ENCODE measurements at regions not wholly inside any gene's neighbourhood (a gene's known extent, or its start where the extent isn't known, plus 50 kb on each side); places are given as distances from the start of the nearest gene placed in this dataset.

- Histone ChIP-seq H3K18ac (ENCODE audit: low read depth, low read length) (no peak overlapping the region), H3K4me1 (ENCODE audit: control insufficient read depth, insufficient read depth, low read length) (no peaks in the 10 kb centered on the region), H3K23ac (ENCODE audit: low read depth, low read length) (no peak overlapping the region), H2AK5ac (ENCODE audit: low read depth, low read length) (no peak overlapping the region), H3K56ac (ENCODE audit: extremely low read depth, insufficient read depth, low read length) (no peak overlapping the region), H2AFZ (replicated peaks; ENCODE audit: low read length, poor library complexity) (no peak overlapping the region), H2BK20ac (ENCODE audit: low read depth, low read length) (no peak overlapping the region), H3K9me1 (ENCODE audit: insufficient read depth, low read length) (no peaks in the 10 kb centered on the region), H2BK5ac (ENCODE audit: low read depth, low read length, poor library complexity, severe bottlenecking) (no peak overlapping the region), H3K4me3 (ENCODE audit: insufficient read depth, low read depth, low read length) (no peak overlapping the region), H3K79me1 (ENCODE audit: low read depth in 1 of 2, low read length in 2 of 2) (no peaks in the 10 kb centered on the region), H2BK15ac (ENCODE audit: low read depth, low read length) (no peak overlapping the region), H2BK120ac (ENCODE audit: low read depth, low read length) (no peak overlapping the region), H4K91ac (ENCODE audit: insufficient read depth, low read depth, low read length) (no peak overlapping the region), H4K8ac (ENCODE audit: low read depth in 2 of 2, low read length in 2 of 2) (no peak overlapping the region), H3K36me3 (ENCODE audit: control insufficient read depth, insufficient read depth, low read length) (no peaks in the 10 kb centered on the region), H3K9ac (ENCODE audit: low read depth, low read length) (no peak overlapping the region), H3K4ac (ENCODE audit: low read depth, low read length) (no peak overlapping the region), H3K27me3 (ENCODE audit: control insufficient read depth, insufficient read depth, low read length) (no peaks in the 10 kb centered on the region), H3K9me3 (ENCODE audit: control insufficient read depth, insufficient read depth, low read length) (no peaks in the 10 kb centered on the region; the same call in 1 of the 2 replicates), H3K14ac (replicated peaks; ENCODE audit: low read depth, low read length) (no peak overlapping the region), H4K20me1 (ENCODE audit: insufficient read depth, low read length) (no peaks in the 10 kb centered on the region), H2AK9ac (replicated peaks; ENCODE audit: low read depth, low read length, poor library complexity) (no peak overlapping the region), H4K5ac (ENCODE audit: low read depth, low read length) (no peak overlapping the region), H3K27ac (ENCODE audit: insufficient read depth, low read length) (no peak overlapping the region), H3K4me2 (ENCODE audit: low read depth, low read length) (no peak overlapping the region)
- WGBS, 2 experiments (ENCODE audit: extremely low coverage in 2 of 2, insufficient read length in 1 of 2) = 54% methylated on average over 3 of the region's 6 CpGs; no CpG with 5 or more reads in 1 of the 2 experiments
- no TSS peak for BruUV-seq (replicated peaks)
- DNase-seq (no peak), ATAC-seq (ENCODE audit: low read depth) (no peak)
- dilution Hi-C loops (cut with HindIII; ENCODE audit: low sequenced_read_pairs, unreplicated experiment) = no loop called here
- CTCF ChIA-PET = no interaction called here
- in situ Hi-C loops (cut with MboI; ENCODE audit: low sequenced_read_pairs) = no loop called here
- intact Hi-C loops (cut with micrococcal nuclease) = loop anchor here (10.0 kb wide), 2 partner anchors 770 to 1500 kb away; no protein-coding TSS in a partner anchor
- no peak for TF ChIP-seq CTCF (conservative IDR thresholded peaks at IDR 0.05; ENCODE audit: low read depth, low read length)
- TF ChIP-seq FOS (IDR thresholded peaks at IDR 0.05; ENCODE audit: low read depth, low read length) = no peak
- TF ChIP-seq CEBPB (IDR thresholded peaks at IDR 0.05; ENCODE audit: low read depth, low read length) = no peak
- no peak for TF ChIP-seq BHLHE40 (IDR thresholded peaks at IDR 0.05; ENCODE audit: low read depth, low read length)
- TF ChIP-seq ELK1 (IDR thresholded peaks at IDR 0.05; ENCODE audit: borderline replicate concordance, low read depth, low read length) = no peak
- no peak for TF ChIP-seq MAZ (IDR thresholded peaks at IDR 0.05; ENCODE audit: borderline replicate concordance, low read depth, low read length)
- TF ChIP-seq RFX5 (IDR thresholded peaks at IDR 0.05; ENCODE audit: low read depth, low read length) = no peak
- no peak for TF ChIP-seq NFE2L2 (IDR thresholded peaks at IDR 0.05; ENCODE audit: low read depth, low read length)
- no peak for TF ChIP-seq RCOR1 (IDR thresholded peaks at IDR 0.05; ENCODE audit: insufficient replicate concordance, low read length)
- no peak for TF ChIP-seq USF2 (IDR thresholded peaks at IDR 0.05; ENCODE audit: low read depth, low read length)
- no peak for TF ChIP-seq SMC3 (IDR thresholded peaks at IDR 0.05; ENCODE audit: low read depth, low read length)
- no peak for TF ChIP-seq POLR2A (IDR thresholded peaks at IDR 0.05; ENCODE audit: low read depth, low read length)
- no peak for TF ChIP-seq CHD1 (IDR thresholded peaks at IDR 0.05; ENCODE audit: low read depth, low read length)
- no peak for TF ChIP-seq MXI1 (IDR thresholded peaks at IDR 0.05; ENCODE audit: borderline replicate concordance, low read depth, low read length)
- TF ChIP-seq MAFK (IDR thresholded peaks at IDR 0.05; ENCODE audit: low read depth, low read length) = no peak
- TF ChIP-seq RAD21 (IDR thresholded peaks at IDR 0.05; ENCODE audit: low read length) = no peak
- POLR2A ChIA-PET (ENCODE audit: unreplicated experiment) = no interaction called here
Measured at GRCh38 chr6:23654745-23655144, 471.3 kb upstream of the NRSN1 start.
